Pancreas (tissue), 10 donors: ENCODE measurements at regions not wholly inside any gene's neighbourhood (a gene's known extent, or its start where the extent isn't known, plus 50 kb on each side); places are given as distances from the start of the nearest gene placed in this dataset.

Experiments used
- ATAC-seq, 4 donors: fragments of 200-7000 bp; cut with Tn5 transposase; one replicate each; pipeline versions ENCODE4 v1.8.0 to v1.9.1; 2020; ENCODE audit warnings: mild to moderate bottlenecking in 4 of 4, moderate library complexity in 4 of 4
- DNase-seq, 6 donors: peaks; one replicate each; pipeline ENCODE4 v3.0.0-alpha.2; 2020
- FAIRE-seq: peaks from 2 replicates; lab custom pipeline; 2012; peaks lifted over from hg19 to GRCh38; lab: Jason Lieb, UNC
- H3K27ac ChIP-seq, 4 donors: fragments of 200-600 bp; sonication (generic); 1 replicate in 3 of 4; 2 replicates in 1 of 4; pipeline versions ENCODE4 v1.5.0 to v1.8.0; 2020
- H3K27me3 ChIP-seq, 4 donors: fragments of 200-600 bp; one replicate each; pipeline ENCODE4 v1.8.0; 2021
- H3K36me3 ChIP-seq, 3 donors: fragments of 200-600 bp; sonication (generic) in 1 of 3; one replicate each; pipeline versions ENCODE4 v1.5.0 to v1.8.0; 2020 to 2021
- H3K4me1 ChIP-seq, 3 donors: fragments of 200-600 bp; one replicate each; pipeline ENCODE4 v1.8.0; 2021
- H3K4me3 ChIP-seq, 4 donors: fragments of 200-600 bp; sonication (generic) in 2 of 4; one replicate each; pipeline versions ENCODE4 v1.5.0 to v1.8.0; 2020 to 2021
- H3K9me3 ChIP-seq, 4 donors: fragments of 200-600 bp; one replicate each; pipeline ENCODE4 v1.8.0; 2021
- CTCF ChIP-seq, 4 donors: fragments of 200-600 bp; sonication (generic) in 3 of 4; IDR thresholded peaks; one replicate each; pipeline versions ENCODE4 v1.5.0 to v1.8.0; 2021; ENCODE audit warnings: antibody characterized with exemption in 4 of 4
- WGBS, 2 donors: extraction: QIAGEN DNeasy Blood & Tissue Kit; methylation state at CpG; one replicate each; pipeline ENCODE4 v1.1.7; 2013; 5-methylcytosine and 5-hydroxymethylcytosine counted together
- intact Hi-C, 3 donors: fragments of 100-400 bp; cut with DNase I; formaldehyde crosslinking; loops; one replicate each; pipeline versions ENCODE4 v1.11.1 to v1.14.2; 2022
- donor health status: healthy with polysubstance abuse.
- donor health status: DM: no; HTN: no; CAD: no; lungs with moderate emphysema.
- donor health status: DM: no; HTN: no; CAD: no.
- donor health status: control.
- donor health status: control.
- donor health status: Bipolar disorder and iron deficiency.
- donor health status: DM: yes; HTN: yes; CAD: no.
- donor health status: DM: no; HTN: no; CAD: no.
- donor health status: DM: no; HTN: no; CAD: no.
- donor health status: DM: yes; HTN: yes; CAD: no.

GRCh38 chr16:10333321-10334032 is 52.4 kb upstream of the ATF7IP2 start:
- no peaks in the 10 kb centered on the region for H3K36me3 ChIP-seq
- ATAC-seq (peak in 3 of 4 donors; percentile 46 to 60 (median 53)), DNase-seq (peak in 1 of 6 donors; percentile 27), FAIRE-seq (no peak)
- intact Hi-C loops: no loop called here
- TF ChIP-seq CTCF (IDR thresholded peaks at IDR 0.05): no peak
- H3K4me3 ChIP-seq: no peak overlapping the region
- H3K27me3 ChIP-seq: no peaks in the 10 kb centered on the region
- peak overlapping the region; percentile 50 to 57 (median 52) for H3K27ac ChIP-seq
- no peaks in the 10 kb centered on the region for H3K9me3 ChIP-seq
- 75 to 78% methylated on average over 10 of the region's 10 CpGs for WGBS, 2 donors
- H3K4me1 ChIP-seq: peaks cover 0 to 5% (median 3%) of the 10 kb centered on the region in 3 donors

- Histone ChIP-seq H3K27ac (peak overlapping the region in 2 of 4 donors; percentile 50 to 53), H3K9me3 (no peaks in the 10 kb centered on the region), H3K4me1 (peaks cover 0 to 5% (median 3%) of the 10 kb centered on the region in 3 donors), H3K36me3 (no peaks in the 10 kb centered on the region), H3K27me3 (no peaks in the 10 kb centered on the region), H3K4me3 (no peak overlapping the region)
- FAIRE-seq (no peak), ATAC-seq (no peak), DNase-seq (no peak)
- 78 to 80% methylated on average over 12 of the region's 12 CpGs for WGBS, 2 donors
- TF ChIP-seq CTCF (IDR thresholded peaks at IDR 0.05): no peak
- intact Hi-C loops: no loop called here
These were observed 50.2 kb upstream of the ATF7IP2 start for GRCh38 chr16:10335681-10336080.
